PC-9 (cell line): ENCODE measurements at regions not wholly inside any gene's neighbourhood (a gene's known extent, or its start where the extent isn't known, plus 50 kb on each side); places are given as distances from the start of the nearest gene placed in this dataset.

Source experiments
- BruUV-seq: library from RNA; stranded (reverse); fragments of 400-500 nt; replicated peaks from 2 replicates; lab custom pipeline; 2021; lab: Mats Ljungman, UMichigan
- CTCF ChIA-PET: fragments of 300-600 bp; sonication (Branson Sonifier 250); formaldehyde crosslinking; loops from one replicate; lab custom pipeline; 2022; ENCODE audit warnings: antibody characterized with exemption; lab: Charles Lee
- POLR2A ChIA-PET: fragments of 300-600 bp; sonication (Branson Sonifier 250); formaldehyde crosslinking; loops from one replicate; lab custom pipeline; 2022; ENCODE audit warnings: antibody characterized with exemption; ENCODE audit not compliant: unreplicated experiment; lab: Charles Lee
- DNase-seq, 2 experiments: peaks; one replicate each; pipeline versions ENCODE4 v3.0.0 to v3.0.0-alpha.2; 2015 to 2022; ENCODE audit warnings: mixed read lengths in 1 of 2
- H2AFZ ChIP-seq: fragments of 200-600 bp; sonication (generic); 2 replicates; pipeline ENCODE4 v1.8.1; 2017; ENCODE audit warnings: antibody characterized with exemption
- H3F3A ChIP-seq: fragments of 200-600 bp; sonication (generic); 2 replicates; pipeline ENCODE4 v1.8.1; 2017; ENCODE audit warnings: antibody characterized with exemption, mild to moderate bottlenecking, low read depth; ENCODE audit not compliant: insufficient read depth
- H3K27ac ChIP-seq: fragments of 200-600 bp; sonication (generic); 2 replicates; pipeline ENCODE4 v1.6.1; 2016; ENCODE audit warnings: mixed run types
- H3K27me3 ChIP-seq: fragments of 200-600 bp; sonication (generic); 2 replicates; pipeline ENCODE4 v1.6.1; 2016; ENCODE audit warnings: low read depth, mixed run types; ENCODE audit not compliant: insufficient read depth
- H3K36me3 ChIP-seq: fragments of 200-600 bp; sonication (generic); 2 replicates; pipeline ENCODE4 v1.6.1; 2016; ENCODE audit warnings: low read depth, mixed run types
- H3K4me1 ChIP-seq: fragments of 200-600 bp; sonication (generic); replicated peaks from 2 replicates; pipeline ENCODE4 v1.6.1; 2016; ENCODE audit warnings: mixed run types; ENCODE audit not compliant: insufficient read depth
- H3K4me2 ChIP-seq: fragments of 200-600 bp; sonication (generic); 2 replicates; pipeline ENCODE4 v1.6.1; 2017; ENCODE audit warnings: mixed run types
- H3K4me3 ChIP-seq: fragments of 200-600 bp; sonication (generic); 2 replicates; pipeline ENCODE4 v1.6.1; 2016; ENCODE audit warnings: mixed run types
- H3K79me2 ChIP-seq: fragments of 200-600 bp; sonication (generic); 2 replicates; pipeline ENCODE4 v1.6.1; 2017; ENCODE audit warnings: low read depth, mixed run types
- H3K9me2 ChIP-seq: fragments of 200-600 bp; sonication (generic); 2 replicates; pipeline ENCODE4 v1.8.1; 2017; ENCODE audit warnings: mild to moderate bottlenecking; ENCODE audit not compliant: insufficient read depth
- H3K9me3 ChIP-seq: fragments of 200-600 bp; sonication (generic); 2 replicates; pipeline ENCODE4 v1.8.1; 2016; ENCODE audit warnings: low read depth; ENCODE audit not compliant: insufficient read depth
- H4K20me1 ChIP-seq: fragments of 200-600 bp; sonication (generic); 2 replicates; pipeline ENCODE4 v1.8.1; 2017; ENCODE audit not compliant: insufficient read depth
- CTCF ChIP-seq: fragments of 200-600 bp; sonication (generic); conservative IDR thresholded peaks from 2 replicates; pipeline ENCODE4 v1.6.1; 2017; ENCODE audit warnings: mixed run types, antibody characterized with exemption, mild to moderate bottlenecking, moderate library complexity
- EZH2 ChIP-seq: fragments of 200-600 bp; sonication (generic); IDR thresholded peaks from 2 replicates; pipeline ENCODE4 v1.8.0; 2017; ENCODE audit warnings: antibody characterized with exemption, low read depth
- intact Hi-C: fragments of 100-400 bp; cut with micrococcal nuclease; formaldehyde crosslinking; loops from one replicate; pipeline ENCODE4 v1.10.0; 2022; ENCODE audit not compliant: unreplicated experiment

GRCh38 chr2:18848646-18849045, 259.3 kb upstream of the NT5C1B start:
- H3K9me2 ChIP-seq, result no peaks in the 10 kb centered on the region
- H3K9me3 ChIP-seq, result no peaks in the 10 kb centered on the region
- no peaks in the 10 kb centered on the region for H3K4me1 ChIP-seq
- no peaks in the 10 kb centered on the region for H3F3A ChIP-seq
- ChIA-PET POLR2A (no interaction called here), CTCF (no interaction called here)
- H3K36me3 ChIP-seq, result no peaks in the 10 kb centered on the region
- no peaks in the 10 kb centered on the region for H3K27me3 ChIP-seq
- H3K27ac ChIP-seq, result no peak overlapping the region
- H2AFZ ChIP-seq, result no peak overlapping the region
- no peaks in the 10 kb centered on the region for H3K79me2 ChIP-seq
- no peak overlapping the region for H3K4me3 ChIP-seq
- no peak for DNase-seq
- TF ChIP-seq CTCF (no peak), EZH2 (no peak)
- BruUV-seq, result no TSS peak
- H4K20me1 ChIP-seq, result no peaks in the 10 kb centered on the region
- intact Hi-C loops, result no loop called here
- no peak overlapping the region for H3K4me2 ChIP-seq

- CTCF ChIA-PET, result no interaction called here
- POLR2A ChIA-PET, result interaction anchor here (0.6 kb wide), 1 partner anchor 64 kb away, joined by 3 read pairs; no protein-coding TSS in a partner anchor
- BruUV-seq, result no TSS peak
- H3K27me3 ChIP-seq, result no peaks in the 10 kb centered on the region
- TF ChIP-seq CTCF (no peak), EZH2 (no peak)
- H3F3A ChIP-seq, result no peaks in the 10 kb centered on the region
- no peak for DNase-seq
- H3K4me1 ChIP-seq, result no peaks in the 10 kb centered on the region
- intact Hi-C loops, result no loop called here
- H3K4me3 ChIP-seq, result no peak overlapping the region
- H3K9me2 ChIP-seq, result no peaks in the 10 kb centered on the region
- H4K20me1 ChIP-seq, result no peaks in the 10 kb centered on the region
- no peak overlapping the region for H2AFZ ChIP-seq
- no peaks in the 10 kb centered on the region for H3K36me3 ChIP-seq
- no peak overlapping the region for H3K4me2 ChIP-seq
- H3K27ac ChIP-seq, result no peak overlapping the region
- no peaks in the 10 kb centered on the region for H3K79me2 ChIP-seq
- H3K9me3 ChIP-seq, result no peaks in the 10 kb centered on the region
Measured at GRCh38 chr2:18845854-18846445, 256.6 kb upstream of the NT5C1B start.

- Histone ChIP-seq H3K79me2 (no peaks in the 10 kb centered on the region), H3K9me3 (no peaks in the 10 kb centered on the region), H3K27ac (no peak overlapping the region), H3K27me3 (no peaks in the 10 kb centered on the region), H3K9me2 (no peaks in the 10 kb centered on the region), H3K4me3 (no peak overlapping the region), H3K36me3 (no peaks in the 10 kb centered on the region), H3K4me2 (no peak overlapping the region), H2AFZ (no peak overlapping the region), H4K20me1 (no peaks in the 10 kb centered on the region), H3K4me1 (no peaks in the 10 kb centered on the region), H3F3A (no peaks in the 10 kb centered on the region)
- intact Hi-C loops, result no loop called here
- POLR2A ChIA-PET, result interaction anchor here (0.6 kb wide), 1 partner anchor 1101 kb away, joined by 8 read pairs; no protein-coding TSS in a partner anchor
- no peak for TF ChIP-seq EZH2
- TF ChIP-seq CTCF, result no peak
- CTCF ChIA-PET, result no interaction called here
- no peak for DNase-seq
- no TSS peak for BruUV-seq
Measured at GRCh38 chr2:18842836-18843235, 253.5 kb upstream of the NT5C1B start.
